OCI-LY1 (cell line): ENCODE measurements at regions not wholly inside any gene's neighbourhood (a gene's known extent, or its start where the extent isn't known, plus 50 kb on each side); places are given as distances from the start of the nearest gene placed in this dataset.

Experiments used
- H2AFZ ChIP-seq: fragments of 200-600 bp; sonication (generic), shearing (Covaris generic); 2 replicates; pipeline ENCODE4 v1.6.0; 2014; ENCODE audit warnings: antibody characterized with exemption, mild to moderate bottlenecking, low read length
- H3F3A ChIP-seq: fragments of 200-600 bp; sonication (generic), shearing (Covaris generic); 2 replicates; pipeline ENCODE4 v1.6.0; 2014; ENCODE audit warnings: mild to moderate bottlenecking, antibody characterized with exemption, low read length, moderate library complexity; ENCODE audit not compliant: insufficient read depth
- H3K27ac ChIP-seq: fragments of 200-600 bp; sonication (generic); 2 replicates; pipeline ENCODE4 v1.5.1; 2014; ENCODE audit warnings: low read length, mixed run types, mild to moderate bottlenecking, low read depth; ENCODE audit not compliant: poor library complexity, severe bottlenecking
- H3K27me3 ChIP-seq: fragments of 200-600 bp; sonication (generic); 2 replicates; pipeline ENCODE4 v1.6.0; 2014; ENCODE audit warnings: antibody characterized with exemption, mild to moderate bottlenecking, low read length, moderate library complexity; ENCODE audit not compliant: insufficient read depth
- H3K36me3 ChIP-seq: fragments of 200-600 bp; sonication (generic); 2 replicates; pipeline ENCODE4 v1.6.1; 2014; ENCODE audit warnings: mild to moderate bottlenecking, antibody characterized with exemption, low read length, moderate library complexity, mixed read lengths; ENCODE audit not compliant: insufficient read depth
- H3K4me1 ChIP-seq: fragments of 200-600 bp; sonication (generic); 2 replicates; pipeline ENCODE4 v1.5.1; 2014; ENCODE audit warnings: mild to moderate bottlenecking, low read length, moderate library complexity; ENCODE audit not compliant: insufficient read depth, severe bottlenecking
- H3K4me2 ChIP-seq: fragments of 200-600 bp; sonication (generic), shearing (Covaris generic); 2 replicates; pipeline ENCODE4 v1.6.1; 2014; ENCODE audit warnings: low read length
- H3K4me3 ChIP-seq: fragments of 200-600 bp; sonication (generic); 2 replicates; pipeline ENCODE4 v1.5.1; 2014; ENCODE audit warnings: low read length, low read depth, mild to moderate bottlenecking, mixed read lengths; ENCODE audit not compliant: poor library complexity, severe bottlenecking
- H3K79me2 ChIP-seq: fragments of 200-600 bp; shearing (Covaris generic); 2 replicates; pipeline ENCODE4 v1.6.1; 2016; ENCODE audit warnings: mixed run types, low read length, mixed read lengths; ENCODE audit not compliant: insufficient read depth
- H3K9ac ChIP-seq: fragments of 200-600 bp; sonication (generic), shearing (Covaris generic); 2 replicates; pipeline ENCODE4 v1.6.1; 2014; ENCODE audit warnings: mild to moderate bottlenecking, low read length, mixed read lengths
- H3K9me2 ChIP-seq: fragments of 200-600 bp; sonication (generic), shearing (Covaris generic); 2 replicates; pipeline ENCODE4 v1.6.1; 2014; ENCODE audit warnings: low read depth, mild to moderate bottlenecking, low read length, mixed read lengths
- H3K9me3 ChIP-seq: fragments of 200-600 bp; shearing (Covaris generic); 2 replicates; pipeline ENCODE4 v1.6.1; 2014; ENCODE audit warnings: low read length, mixed read lengths
- H4K20me1 ChIP-seq: fragments of 200-600 bp; sonication (generic), shearing (Covaris generic); 2 replicates; pipeline ENCODE4 v1.6.0; 2016; ENCODE audit warnings: mild to moderate bottlenecking, low read length; ENCODE audit not compliant: insufficient read depth
- EZH2 ChIP-seq: fragments of 200-600 bp; sonication (generic), shearing (Covaris generic); IDR thresholded peaks from 2 replicates; pipeline ENCODE4 v1.8.0; 2017; ENCODE audit warnings: borderline replicate concordance, mixed run types, mild to moderate bottlenecking, antibody characterized with exemption, low read length, moderate library complexity, mixed read lengths
- TF ChIP-seq, protein P1 (sequence below): fragments of 200-600 bp; sonication (generic), shearing (Covaris generic); IDR thresholded peaks from 2 replicates; pipeline ENCODE4 v1.5.1; 2017; ENCODE audit warnings: mild to moderate bottlenecking, antibody characterized with exemption, low read length, moderate library complexity, mixed read lengths

DNA sequence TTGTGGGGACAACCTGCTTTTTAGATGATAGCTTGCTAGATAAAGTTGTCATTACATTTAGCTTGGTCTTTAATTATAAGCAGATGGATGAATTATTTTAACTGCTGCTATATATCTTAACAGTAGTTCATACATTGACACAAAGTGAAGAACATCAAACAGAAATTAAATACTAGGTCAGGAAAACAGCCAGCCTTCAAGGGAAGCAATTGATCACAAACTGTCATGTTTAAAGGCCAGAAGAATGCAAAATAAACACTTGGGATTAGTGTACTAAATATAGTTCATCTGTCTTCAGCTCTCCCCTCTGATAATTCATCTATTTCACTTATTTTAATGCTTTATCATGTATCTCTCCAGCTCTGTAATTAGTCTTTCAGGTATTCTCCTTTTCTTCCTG lies 225.1 kb upstream of the FERMT1 start:
- Histone ChIP-seq H3F3A (no peaks in the 10 kb centered on the region), H3K27ac (no peak overlapping the region), H3K9ac (no peak overlapping the region), H3K9me2 (no peaks in the 10 kb centered on the region), H4K20me1 (no peaks in the 10 kb centered on the region), H2AFZ (no peak overlapping the region), H3K9me3 (no peaks in the 10 kb centered on the region), H3K4me1 (no peaks in the 10 kb centered on the region), H3K4me2 (no peak overlapping the region), H3K27me3 (no peaks in the 10 kb centered on the region), H3K36me3 (no peaks in the 10 kb centered on the region), H3K4me3 (no peak overlapping the region), H3K79me2 (no peaks in the 10 kb centered on the region)
- no peak for TF ChIP-seq EZH2
- TF ChIP-seq, protein P1, sequence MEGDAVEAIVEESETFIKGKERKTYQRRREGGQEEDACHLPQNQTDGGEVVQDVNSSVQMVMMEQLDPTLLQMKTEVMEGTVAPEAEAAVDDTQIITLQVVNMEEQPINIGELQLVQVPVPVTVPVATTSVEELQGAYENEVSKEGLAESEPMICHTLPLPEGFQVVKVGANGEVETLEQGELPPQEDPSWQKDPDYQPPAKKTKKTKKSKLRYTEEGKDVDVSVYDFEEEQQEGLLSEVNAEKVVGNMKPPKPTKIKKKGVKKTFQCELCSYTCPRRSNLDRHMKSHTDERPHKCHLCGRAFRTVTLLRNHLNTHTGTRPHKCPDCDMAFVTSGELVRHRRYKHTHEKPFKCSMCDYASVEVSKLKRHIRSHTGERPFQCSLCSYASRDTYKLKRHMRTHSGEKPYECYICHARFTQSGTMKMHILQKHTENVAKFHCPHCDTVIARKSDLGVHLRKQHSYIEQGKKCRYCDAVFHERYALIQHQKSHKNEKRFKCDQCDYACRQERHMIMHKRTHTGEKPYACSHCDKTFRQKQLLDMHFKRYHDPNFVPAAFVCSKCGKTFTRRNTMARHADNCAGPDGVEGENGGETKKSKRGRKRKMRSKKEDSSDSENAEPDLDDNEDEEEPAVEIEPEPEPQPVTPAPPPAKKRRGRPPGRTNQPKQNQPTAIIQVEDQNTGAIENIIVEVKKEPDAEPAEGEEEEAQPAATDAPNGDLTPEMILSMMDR, result no peak

DNA sequence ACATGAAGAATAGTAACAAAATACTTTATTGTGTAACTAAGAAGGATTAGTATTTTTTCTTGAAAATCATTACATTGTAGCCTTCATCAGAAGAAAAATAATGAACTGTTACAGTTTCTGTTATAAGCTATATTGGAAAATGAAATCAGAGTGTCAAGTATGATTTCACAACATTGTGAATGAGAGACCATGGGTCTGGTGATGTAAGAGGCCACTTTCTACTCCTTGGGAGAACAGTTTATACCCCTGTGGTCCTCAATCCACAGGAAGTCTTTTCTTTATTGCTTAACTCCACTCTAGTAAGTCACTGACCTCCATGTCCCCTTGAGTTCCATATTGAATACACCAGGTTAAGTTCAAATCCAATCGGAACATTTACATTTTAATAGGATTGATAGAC lies 218.7 kb upstream of the FERMT1 start:
- H4K20me1 ChIP-seq, result no peaks in the 10 kb centered on the region
- H3K9ac ChIP-seq, result no peak overlapping the region
- H3K27me3 ChIP-seq, result no peaks in the 10 kb centered on the region
- TF ChIP-seq, protein P1, result no peak
- no peak for TF ChIP-seq EZH2
- H3F3A ChIP-seq, result no peaks in the 10 kb centered on the region
- H3K36me3 ChIP-seq, result no peaks in the 10 kb centered on the region
- H3K9me2 ChIP-seq, result no peaks in the 10 kb centered on the region
- no peak overlapping the region for H3K27ac ChIP-seq
- no peak overlapping the region for H3K4me2 ChIP-seq
- no peaks in the 10 kb centered on the region for H3K79me2 ChIP-seq
- H3K9me3 ChIP-seq, result no peaks in the 10 kb centered on the region
- no peaks in the 10 kb centered on the region for H3K4me1 ChIP-seq
- H2AFZ ChIP-seq, result no peak overlapping the region
- no peak overlapping the region for H3K4me3 ChIP-seq

DNA sequence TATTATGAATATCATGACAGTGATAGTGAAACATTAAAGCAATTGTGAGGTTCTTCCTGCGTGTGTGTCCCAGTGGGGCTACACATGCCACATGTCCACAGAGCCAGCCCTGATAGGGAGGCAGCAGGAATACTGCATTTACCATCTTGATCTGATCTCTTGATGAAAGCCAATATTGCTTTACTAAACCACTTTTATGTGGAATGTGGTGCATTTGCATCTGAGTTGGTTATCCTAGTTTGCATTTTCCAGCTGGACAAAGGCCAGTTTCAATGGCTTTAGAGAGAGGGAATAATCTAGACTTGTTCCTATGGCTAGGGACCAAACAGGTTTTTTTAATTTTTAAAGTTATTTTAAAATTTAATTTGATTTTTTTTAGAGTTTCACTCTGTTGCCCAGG lies 216.3 kb upstream of the FERMT1 start:
- TF ChIP-seq EZH2, result no peak
- TF ChIP-seq, protein P1, result no peak
- Histone ChIP-seq H3K4me1 (no peaks in the 10 kb centered on the region), H4K20me1 (no peaks in the 10 kb centered on the region), H2AFZ (no peak overlapping the region), H3K27ac (no peak overlapping the region), H3K27me3 (no peaks in the 10 kb centered on the region), H3K36me3 (no peaks in the 10 kb centered on the region), H3K79me2 (no peaks in the 10 kb centered on the region), H3K4me3 (no peak overlapping the region), H3K4me2 (no peak overlapping the region), H3K9ac (no peak overlapping the region), H3F3A (no peaks in the 10 kb centered on the region), H3K9me2 (no peaks in the 10 kb centered on the region), H3K9me3 (no peaks in the 10 kb centered on the region)
